GM23338 (cell line): ENCODE measurements at regions not wholly inside any gene's neighbourhood (a gene's known extent, or its start where the extent isn't known, plus 50 kb on each side); places are given as distances from the start of the nearest gene placed in this dataset.

Experiments used
- ATAC-seq: fragments of 200-7000 bp; cut with Tn5 transposase; 3 replicates; pipeline ENCODE4 v1.9.1; 2020
- DNase-seq: peaks from one replicate; pipeline ENCODE4 v3.0.0-alpha.2; 2015; ENCODE audit warnings: low spot score
- H2AFZ ChIP-seq: fragments of 200-600 bp; sonication (generic); 2 replicates; pipeline ENCODE4 v1.8.0; 2016; ENCODE audit warnings: antibody characterized with exemption, mild to moderate bottlenecking, moderate library complexity
- H3F3A ChIP-seq: fragments of 200-600 bp; sonication (generic); replicated peaks from 2 replicates; pipeline ENCODE4 v1.8.0; 2017; ENCODE audit warnings: antibody characterized with exemption, mixed run types, low read depth
- H3K27ac ChIP-seq: fragments of 200-600 bp; sonication (generic); 2 replicates; pipeline ENCODE4 v1.6.1; 2016; ENCODE audit warnings: low read depth
- H3K27me3 ChIP-seq: fragments of 200-600 bp; sonication (generic); 2 replicates; pipeline ENCODE4 v1.8.0; 2016; ENCODE audit warnings: mild to moderate bottlenecking, mixed run types, moderate library complexity; ENCODE audit not compliant: insufficient read depth
- H3K36me3 ChIP-seq: fragments of 200-600 bp; sonication (generic); 2 replicates; pipeline ENCODE4 v1.8.0; 2016; ENCODE audit warnings: mild to moderate bottlenecking; ENCODE audit not compliant: insufficient read depth
- H3K4me1 ChIP-seq: fragments of 200-600 bp; sonication (generic); 2 replicates; pipeline ENCODE4 v1.8.0; 2016; ENCODE audit warnings: mild to moderate bottlenecking, moderate library complexity; ENCODE audit not compliant: insufficient read depth
- H3K4me2 ChIP-seq: fragments of 200-600 bp; sonication (generic); 2 replicates; pipeline ENCODE4 v1.7.1; 2017; ENCODE audit warnings: mixed run types
- H3K4me3 ChIP-seq: fragments of 200-600 bp; sonication (generic); 2 replicates; pipeline ENCODE4 v1.6.1; 2016; ENCODE audit warnings: mixed run types
- H3K79me2 ChIP-seq: fragments of 200-600 bp; sonication (generic); replicated peaks from 2 replicates; pipeline ENCODE4 v1.8.0; 2017; ENCODE audit warnings: mild to moderate bottlenecking; ENCODE audit not compliant: insufficient read depth
- H3K9me2 ChIP-seq: fragments of 200-600 bp; sonication (generic); 2 replicates; pipeline ENCODE4 v1.8.0; 2017; ENCODE audit not compliant: insufficient read depth
- H4K20me1 ChIP-seq: fragments of 200-600 bp; sonication (generic); replicated peaks from 2 replicates; pipeline ENCODE4 v1.8.0; 2017; ENCODE audit warnings: mild to moderate bottlenecking; ENCODE audit not compliant: insufficient read depth
- H3K27ac Mint-ChIP-seq: 2 replicates; pipeline ENCODE4 v1.8.0; 2020; ENCODE audit warnings: inconsistent platforms, mild to moderate bottlenecking, moderate library complexity, mixed read lengths
- H3K27me3 Mint-ChIP-seq: 3 replicates; pipeline ENCODE4 v1.8.0; 2022; ENCODE audit warnings: low read depth, mild to moderate bottlenecking, moderate library complexity, mixed read lengths, inconsistent platforms; ENCODE audit not compliant: insufficient read depth, poor library complexity
- H3K36me3 Mint-ChIP-seq: 3 replicates; pipeline ENCODE4 v1.8.0; 2021; ENCODE audit warnings: low read depth, mild to moderate bottlenecking, inconsistent platforms, moderate library complexity, mixed read lengths
- H3K4me1 Mint-ChIP-seq: 3 replicates; pipeline ENCODE4 v1.8.0; 2020; ENCODE audit warnings: mild to moderate bottlenecking, inconsistent platforms, mixed read lengths
- H3K4me3 Mint-ChIP-seq: 3 replicates; pipeline ENCODE4 v1.8.0; 2021; ENCODE audit warnings: moderate library complexity, mild to moderate bottlenecking, inconsistent platforms, mixed read lengths
- H3K9me3 Mint-ChIP-seq: 3 replicates; pipeline ENCODE4 v1.8.0; 2020; ENCODE audit warnings: moderate library complexity, mild to moderate bottlenecking, inconsistent platforms, mixed read lengths
- CREB1 ChIP-seq: fragments of 250-450 bp; sonication (Bioruptor Pico); IDR thresholded peaks from 2 replicates; pipeline ENCODE4 v1.5.0; 2020; ENCODE audit warnings: low read depth, mild to moderate bottlenecking, moderate library complexity
- EZH2 ChIP-seq: fragments of 200-600 bp; sonication (generic); IDR thresholded peaks from one replicate; pipeline ENCODE4 v1.8.0; 2017; ENCODE audit warnings: antibody characterized with exemption, mild to moderate bottlenecking, low read depth; ENCODE audit not compliant: unreplicated experiment
- JUNB ChIP-seq: IDR thresholded peaks from one replicate; pipeline ENCODE4 v1.6.1; 2016; ENCODE audit warnings: antibody characterized with exemption; ENCODE audit not compliant: unreplicated experiment
- NANOG ChIP-seq: IDR thresholded peaks from 2 replicates; pipeline ENCODE4 v1.6.1; 2016; ENCODE audit warnings: antibody characterized with exemption, borderline replicate concordance
- POLR2AphosphoS5 ChIP-seq: IDR thresholded peaks from 2 replicates; pipeline ENCODE4 v1.6.1; 2016; ENCODE audit warnings: antibody characterized with exemption, low read depth
- STAT1 ChIP-seq: IDR thresholded peaks from one replicate; pipeline ENCODE4 v1.6.1; 2016; ENCODE audit warnings: antibody characterized with exemption; ENCODE audit not compliant: unreplicated experiment
- ZNF114 ChIP-seq: fragments of 250-450 bp; sonication (Bioruptor Pico); IDR thresholded peaks from 2 replicates; pipeline ENCODE4 v1.5.0; 2020; ENCODE audit warnings: mild to moderate bottlenecking, moderate library complexity
- ZNF331 ChIP-seq: fragments of 250-450 bp; sonication (Bioruptor Pico); IDR thresholded peaks from 2 replicates; pipeline ENCODE4 v1.5.0; 2020; ENCODE audit warnings: low read depth, mild to moderate bottlenecking, moderate library complexity
- TF ChIP-seq, protein P1 (sequence below): IDR thresholded peaks from one replicate; pipeline ENCODE4 v1.6.1; 2018; ENCODE audit warnings: antibody characterized with exemption; ENCODE audit not compliant: unreplicated experiment

DNA sequence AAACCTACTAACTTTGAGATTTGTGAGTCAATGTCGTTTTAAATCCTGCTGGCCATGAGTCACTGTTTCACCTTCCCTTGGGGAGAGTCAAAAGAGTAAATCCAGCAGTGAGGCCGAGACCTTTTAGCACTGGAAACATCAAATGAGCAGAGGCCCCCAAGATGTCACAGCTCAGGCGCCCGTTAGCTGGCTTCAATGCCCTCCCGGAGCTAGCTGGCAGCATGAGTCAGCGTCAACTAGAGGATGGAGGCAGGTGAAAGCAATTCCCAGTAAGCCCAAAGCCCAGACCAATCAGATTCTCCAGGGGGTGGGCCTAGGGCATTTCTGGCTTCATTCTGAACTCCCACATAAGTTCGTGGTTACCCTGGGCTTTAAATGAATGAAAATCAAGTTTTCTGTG lies 170.9 kb downstream of the CLCN4 start:
- H3K4me1 Mint-ChIP-seq: peaks cover 12% of the 10 kb centered on the region
- Histone ChIP-seq H3K27ac (no peak overlapping the region), H3F3A (no peaks in the 10 kb centered on the region), H3K4me2 (no peak overlapping the region), H3K79me2 (no peaks in the 10 kb centered on the region), H3K4me3 (no peak overlapping the region), H3K9me2 (no peaks in the 10 kb centered on the region), H3K36me3 (no peaks in the 10 kb centered on the region), H4K20me1 (no peaks in the 10 kb centered on the region), H3K27me3 (no peaks in the 10 kb centered on the region), H3K4me1 (peaks cover 5% of the 10 kb centered on the region; the same call in 1 of the 2 replicates), H2AFZ (no peak overlapping the region)
- no peaks in the 10 kb centered on the region for H3K36me3 Mint-ChIP-seq
- H3K4me3 Mint-ChIP-seq: no peak overlapping the region
- H3K27me3 Mint-ChIP-seq: no peaks in the 10 kb centered on the region
- TF ChIP-seq STAT1: no peak
- TF ChIP-seq, protein P1, sequence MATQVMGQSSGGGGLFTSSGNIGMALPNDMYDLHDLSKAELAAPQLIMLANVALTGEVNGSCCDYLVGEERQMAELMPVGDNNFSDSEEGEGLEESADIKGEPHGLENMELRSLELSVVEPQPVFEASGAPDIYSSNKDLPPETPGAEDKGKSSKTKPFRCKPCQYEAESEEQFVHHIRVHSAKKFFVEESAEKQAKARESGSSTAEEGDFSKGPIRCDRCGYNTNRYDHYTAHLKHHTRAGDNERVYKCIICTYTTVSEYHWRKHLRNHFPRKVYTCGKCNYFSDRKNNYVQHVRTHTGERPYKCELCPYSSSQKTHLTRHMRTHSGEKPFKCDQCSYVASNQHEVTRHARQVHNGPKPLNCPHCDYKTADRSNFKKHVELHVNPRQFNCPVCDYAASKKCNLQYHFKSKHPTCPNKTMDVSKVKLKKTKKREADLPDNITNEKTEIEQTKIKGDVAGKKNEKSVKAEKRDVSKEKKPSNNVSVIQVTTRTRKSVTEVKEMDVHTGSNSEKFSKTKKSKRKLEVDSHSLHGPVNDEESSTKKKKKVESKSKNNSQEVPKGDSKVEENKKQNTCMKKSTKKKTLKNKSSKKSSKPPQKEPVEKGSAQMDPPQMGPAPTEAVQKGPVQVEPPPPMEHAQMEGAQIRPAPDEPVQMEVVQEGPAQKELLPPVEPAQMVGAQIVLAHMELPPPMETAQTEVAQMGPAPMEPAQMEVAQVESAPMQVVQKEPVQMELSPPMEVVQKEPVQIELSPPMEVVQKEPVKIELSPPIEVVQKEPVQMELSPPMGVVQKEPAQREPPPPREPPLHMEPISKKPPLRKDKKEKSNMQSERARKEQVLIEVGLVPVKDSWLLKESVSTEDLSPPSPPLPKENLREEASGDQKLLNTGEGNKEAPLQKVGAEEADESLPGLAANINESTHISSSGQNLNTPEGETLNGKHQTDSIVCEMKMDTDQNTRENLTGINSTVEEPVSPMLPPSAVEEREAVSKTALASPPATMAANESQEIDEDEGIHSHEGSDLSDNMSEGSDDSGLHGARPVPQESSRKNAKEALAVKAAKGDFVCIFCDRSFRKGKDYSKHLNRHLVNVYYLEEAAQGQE: no peak
- DNase-seq (peak; percentile 19), ATAC-seq (peak; percentile 61)
- H3K9me3 Mint-ChIP-seq: no peaks in the 10 kb centered on the region
- H3K27ac Mint-ChIP-seq: no peak overlapping the region

DNA sequence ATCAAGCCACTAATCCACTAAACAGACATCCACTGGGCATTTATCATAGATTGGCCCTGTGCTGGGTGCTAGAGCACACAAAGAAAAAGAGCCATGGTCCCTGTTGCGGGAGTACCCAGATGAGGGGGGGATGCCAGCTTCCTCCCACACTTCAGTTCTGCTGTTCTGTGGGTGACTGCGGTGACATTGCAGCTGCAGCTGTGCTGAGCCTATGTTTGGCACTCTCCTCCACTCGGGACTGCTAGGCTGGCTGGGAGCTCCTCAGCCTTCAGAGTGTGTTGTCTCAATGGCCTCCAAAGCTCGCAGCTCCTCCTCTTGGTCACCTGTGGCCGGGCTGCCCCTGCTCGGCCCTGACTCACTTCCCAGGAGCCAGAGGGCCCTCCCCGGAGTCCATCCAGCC lies 173.2 kb downstream of the CLCN4 start:
- H3K36me3 ChIP-seq: no peaks in the 10 kb centered on the region
- Mint-ChIP-seq H3K27ac (no peak overlapping the region), H3K9me3 (no peaks in the 10 kb centered on the region), H3K36me3 (no peaks in the 10 kb centered on the region), H3K4me1 (peaks cover 15% of the 10 kb centered on the region), H3K4me3 (no peak overlapping the region), H3K27me3 (no peaks in the 10 kb centered on the region)
- no peaks in the 10 kb centered on the region for H3K27me3 ChIP-seq
- no peak overlapping the region for H3K27ac ChIP-seq
- H3F3A ChIP-seq: no peaks in the 10 kb centered on the region
- no peaks in the 10 kb centered on the region for H4K20me1 ChIP-seq
- no peaks in the 10 kb centered on the region for H3K79me2 ChIP-seq
- no peaks in the 10 kb centered on the region for H3K9me2 ChIP-seq
- no peak for TF ChIP-seq ZNF114 (CRISPR knock-in tag)
- TF ChIP-seq EZH2: no peak
- no peak for TF ChIP-seq CREB1
- TF ChIP-seq, protein P1: no peak
- no peak for TF ChIP-seq NANOG
- no peak for TF ChIP-seq POLR2AphosphoS5
- no peak for TF ChIP-seq JUNB
- TF ChIP-seq ZNF331: no peak
- H3K4me2 ChIP-seq: no peak overlapping the region
- H3K4me1 ChIP-seq: peaks cover 6% of the 10 kb centered on the region; the same call in 1 of the 2 replicates
- H2AFZ ChIP-seq: no peak overlapping the region
- no peak overlapping the region for H3K4me3 ChIP-seq
- DNase-seq (no peak), ATAC-seq (no peak)
